GM12878 (cell line): ENCODE measurements at regions not wholly inside any gene's neighbourhood (a gene's known extent, or its start where the extent isn't known, plus 50 kb on each side); places are given as distances from the start of the nearest gene placed in this dataset.

Source experiments
- ATAC-seq: fragments of 200-7000 bp; cut with Tn5 transposase; 3 replicates; pipeline ENCODE4 v1.9.1; 2020; ENCODE audit warnings: mild to moderate bottlenecking, moderate library complexity
- BruUV-seq: library from RNA; stranded (reverse); fragments of 400-500 nt; replicated peaks from 2 replicates; lab custom pipeline; 2021; lab: Mats Ljungman, UMichigan
- CTCF ChIA-PET: fragments of 300-600 bp; sonication (Branson Sonifier 250); formaldehyde crosslinking; extraction: SDS; loops from one replicate; lab custom pipeline; 2021; ENCODE audit warnings: inconsistent platforms; lab: Yijun Ruan, JAX
- POLR2A ChIA-PET: fragments of 350-600 bp; formaldehyde crosslinking; extraction: SDS; loops from one replicate; lab custom pipeline; 2021; ENCODE audit warnings: inconsistent platforms; lab: Charles Lee
- RAD21 ChIA-PET: fragments of 300-600 bp; sonication (Branson Sonifier 250); formaldehyde crosslinking; loops from one replicate; lab custom pipeline; 2023; ENCODE audit warnings: antibody characterized with exemption; ENCODE audit not compliant: unreplicated experiment; lab: Charles Lee
- SMC1A ChIA-PET: fragments of 300-600 bp; sonication (Branson Sonifier 250); formaldehyde crosslinking; loops from one replicate; lab custom pipeline; 2023; ENCODE audit not compliant: unreplicated experiment, uncharacterized antibody; lab: Charles Lee
- DNase-seq: peaks from one replicate; pipeline ENCODE4 v3.0.0-alpha.2; 2011; ENCODE audit warnings: low read depth, low spot score
- FAIRE-seq: peaks from 3 replicates; lab custom pipeline; 2011; peaks lifted over from hg19 to GRCh38; lab: Jason Lieb, UNC
- H2AFZ ChIP-seq: 2 replicates; pipeline ENCODE4 v1.6.0; 2011; ENCODE audit warnings: low read depth, low read length, control low read depth; ENCODE audit not compliant: control insufficient read depth
- H3K27ac ChIP-seq: 2 replicates; pipeline ENCODE4 v1.5.1; 2011; ENCODE audit warnings: control low read depth; ENCODE audit not compliant: control insufficient read depth, insufficient read depth
- H3K27me3 ChIP-seq, 2 experiments: replicated peaks in 1 of 2; 2 replicates each; pipeline versions ENCODE4 v1.6.0 to v1.6.1; 2011; ENCODE audit warnings: low read length in 1 of 2; ENCODE audit not compliant: control insufficient read depth in 2 of 2, insufficient read depth in 2 of 2
- H3K36me3 ChIP-seq, 2 experiments: 2 replicates each; pipeline ENCODE4 v1.5.1; 2011; ENCODE audit warnings: low read length in 1 of 2; ENCODE audit not compliant: control insufficient read depth in 2 of 2, insufficient read depth in 2 of 2
- H3K4me1 ChIP-seq: 2 replicates; pipeline ENCODE4 v1.6.1; 2011; ENCODE audit warnings: mild to moderate bottlenecking, low read length, moderate library complexity, mixed read lengths; ENCODE audit not compliant: control insufficient read depth, insufficient read depth
- H3K4me2 ChIP-seq: 2 replicates; pipeline ENCODE4 v1.6.0; 2011; ENCODE audit warnings: control low read depth; ENCODE audit not compliant: control insufficient read depth, insufficient read depth
- H3K4me3 ChIP-seq: fragments of 200-600 bp; sonication (generic); 2 replicates; pipeline ENCODE4 v1.5.1; 2016
- H3K79me2 ChIP-seq: 2 replicates; pipeline ENCODE4 v1.6.0; 2011; ENCODE audit warnings: low read length; ENCODE audit not compliant: control insufficient read depth, insufficient read depth
- H3K9ac ChIP-seq: 2 replicates; pipeline ENCODE4 v1.8.0; 2011; ENCODE audit warnings: low read length, control low read depth, mixed read lengths; ENCODE audit not compliant: control insufficient read depth, insufficient read depth
- H3K9me3 ChIP-seq: replicated peaks from 3 replicates; pipeline ENCODE4 v1.5.1; 2011; ENCODE audit warnings: mild to moderate bottlenecking, low read length; ENCODE audit not compliant: control insufficient read depth, insufficient read depth
- H4K20me1 ChIP-seq: 2 replicates; pipeline ENCODE4 v1.6.0; 2011; ENCODE audit not compliant: control insufficient read depth, insufficient read depth
- BHLHE40 ChIP-seq, 2 experiments: fragments of 450-650 bp in 1 of 2; IDR thresholded peaks; 2 replicates each; pipeline ENCODE4 v1.6.1; 2011 to 2017; ENCODE audit warnings: low read depth in 2 of 2, borderline replicate concordance in 1 of 2, improper control_type of control experiment in 1 of 2, low read length in 1 of 2, mild to moderate bottlenecking in 1 of 2
- BMI1 ChIP-seq: fragments of 450-650 bp; IDR thresholded peaks from 2 replicates; pipeline ENCODE4 v1.6.1; 2016; ENCODE audit warnings: mild to moderate bottlenecking, moderate library complexity, borderline replicate concordance
- EGR1 ChIP-seq, 2 experiments: IDR thresholded peaks; 1 replicate in 1 of 2; 2 replicates in 1 of 2; pipeline ENCODE4 v1.6.1; 2011 to 2012; ENCODE audit warnings: low read depth in 2 of 2, low read length in 2 of 2, borderline replicate concordance in 1 of 2, mild to moderate bottlenecking in 1 of 2, moderate library complexity in 1 of 2
- ESRRA ChIP-seq: IDR thresholded peaks from 2 replicates; pipeline ENCODE4 v1.6.1; 2012; ENCODE audit warnings: mild to moderate bottlenecking, low read length, improper control_type of control experiment
- GATAD2B ChIP-seq: fragments of 450-650 bp; conservative IDR thresholded peaks from 2 replicates; pipeline ENCODE4 v1.6.1; 2017; ENCODE audit warnings: low read depth, mild to moderate bottlenecking, moderate library complexity
- JUNB ChIP-seq: IDR thresholded peaks from 2 replicates; pipeline ENCODE4 v1.6.1; 2016; ENCODE audit warnings: antibody characterized with exemption, mild to moderate bottlenecking
- JUND ChIP-seq: IDR thresholded peaks from 2 replicates; pipeline ENCODE4 v1.6.1; 2012; ENCODE audit warnings: low read depth, mild to moderate bottlenecking, low read length, improper control_type of control experiment, moderate library complexity
- KAT2A ChIP-seq: conservative IDR thresholded peaks from 2 replicates; pipeline ENCODE4 v1.6.1; 2011; ENCODE audit warnings: low read depth, low read length; ENCODE audit not compliant: control insufficient read depth
- KDM1A ChIP-seq: fragments of 200-600 bp; sonication (generic); IDR thresholded peaks from 2 replicates; pipeline ENCODE4 v1.6.1; 2016; ENCODE audit warnings: borderline replicate concordance
- NFYA ChIP-seq: IDR thresholded peaks from 2 replicates; pipeline ENCODE4 v1.6.1; 2011; ENCODE audit warnings: low read depth, mild to moderate bottlenecking, low read length, improper control_type of control experiment, borderline replicate concordance
- NR2C2 ChIP-seq: IDR thresholded peaks from 2 replicates; pipeline ENCODE4 v1.6.1; 2011; ENCODE audit warnings: borderline replicate concordance, low read depth; ENCODE audit not compliant: control insufficient read depth, insufficient read length
- POLR2A ChIP-seq: IDR thresholded peaks from 2 replicates; pipeline ENCODE4 v1.6.1; 2011; ENCODE audit warnings: low read depth, mild to moderate bottlenecking, low read length
- SMAD1 ChIP-seq: fragments of 450-650 bp; IDR thresholded peaks from 2 replicates; pipeline ENCODE4 v1.6.1; 2018; ENCODE audit warnings: mild to moderate bottlenecking, low read depth; ENCODE audit not compliant: partially characterized antibody
- SMAD5 ChIP-seq: IDR thresholded peaks from 2 replicates; pipeline ENCODE4 v1.6.1; 2016; ENCODE audit warnings: antibody characterized with exemption, low read depth
- SREBF2 ChIP-seq: IDR thresholded peaks from 2 replicates; pipeline ENCODE4 v1.6.1; 2012; ENCODE audit warnings: mild to moderate bottlenecking, low read length
- WRNIP1 ChIP-seq: IDR thresholded peaks from 2 replicates; pipeline ENCODE4 v1.6.1; 2011; ENCODE audit warnings: low read depth, low read length, improper control_type of control experiment, borderline replicate concordance
- ZNF207 ChIP-seq: fragments of 450-650 bp; IDR thresholded peaks from 2 replicates; pipeline ENCODE4 v1.6.1; 2014; ENCODE audit warnings: antibody characterized with exemption, mild to moderate bottlenecking, borderline replicate concordance
- WGBS: methylation state at CpG from one replicate; pipeline ENCODE4 v1.1.6; 2016; ENCODE audit warnings: low lambda C conversion rate; ENCODE audit not compliant: insufficient replicate concordance, insufficient coverage; ENCODE audit errors: missing lambda C conversion rate; 5-methylcytosine and 5-hydroxymethylcytosine counted together
- in situ Hi-C: fragments of 300-500 bp; cut with MboI; formaldehyde crosslinking; loops from 9 replicates; pipeline ENCODE4 v1.14.3; 2018; ENCODE audit warnings: mixed read lengths
- intact Hi-C: fragments of 100-400 bp; cut with micrococcal nuclease; formaldehyde crosslinking; loops from one replicate; pipeline ENCODE4 v1.14.2; 2022; ENCODE audit not compliant: unreplicated experiment
- TF ChIP-seq, protein P1 (sequence below): fragments of 450-650 bp; formaldehyde crosslinking; IDR thresholded peaks from 2 replicates; pipeline ENCODE4 v1.4.0; 2022; ENCODE audit warnings: mild to moderate bottlenecking, moderate library complexity
- TF ChIP-seq, protein P2 (sequence below): fragments of 450-650 bp; IDR thresholded peaks from 2 replicates; pipeline ENCODE4 v1.6.1; 2018; ENCODE audit warnings: borderline replicate concordance, mild to moderate bottlenecking; ENCODE audit not compliant: partially characterized antibody
- TF ChIP-seq, protein P3 (sequence below): IDR thresholded peaks from 2 replicates; pipeline ENCODE4 v1.6.1; 2012; ENCODE audit warnings: low read depth, low read length, improper control_type of control experiment

DNA sequence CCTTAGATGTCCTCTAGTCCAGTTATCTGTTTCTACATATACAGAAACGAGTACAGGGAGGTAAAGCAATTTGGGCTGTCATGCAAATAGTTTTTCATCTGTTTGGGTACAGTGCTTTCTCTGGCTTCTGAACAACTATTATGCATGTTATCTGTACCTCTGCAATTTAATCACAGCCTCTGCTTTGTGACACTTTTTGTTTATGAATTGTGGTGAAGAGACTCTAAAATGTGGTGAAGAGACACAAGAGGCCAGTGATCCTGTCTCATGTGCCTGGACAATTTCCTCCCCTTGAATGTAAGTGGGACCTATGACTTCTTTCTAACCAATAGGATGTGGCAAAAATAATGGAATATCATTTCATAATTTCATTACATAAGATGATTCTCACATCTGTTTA is 130.3 kb upstream of the ARHGAP42 start:
- no peak for FAIRE-seq
- ChIA-PET CTCF (interaction anchor here (0.6 kb wide), 2 partner anchors 16 to 89 kb away, joined by 3 read pairs; no protein-coding TSS in a partner anchor), RAD21 (no interaction called here), SMC1A (interaction anchor here (1.2 kb wide), 1 partner anchor 27 kb away, joined by 3 read pairs; no protein-coding TSS in a partner anchor), POLR2A (no interaction called here)
- no peaks in the 10 kb centered on the region for H3K4me1 ChIP-seq
- intact Hi-C loops (no loop called here), in situ Hi-C loops (no loop called here)
- peaks cover 0 to 7% of the 10 kb centered on the region in 2 experiments; a peak in 3 of 4 replicates for H3K27me3 ChIP-seq
- no peaks in the 10 kb centered on the region for H3K79me2 ChIP-seq
- H3K4me3 ChIP-seq = no peak overlapping the region
- TF ChIP-seq ZNF207 (no peak), KAT2A (no peak), ESRRA (no peak), SMAD5 (no peak), SREBF2 (no peak), BMI1 (no peak), BHLHE40 (IDR thresholded peaks at IDR 0.05; ENCODE audit: borderline replicate concordance in 1 of 2, low read depth in 2 of 2, low read length in 1 of 2) (no peak), SMAD1 (no peak), EGR1 (IDR thresholded peaks at IDR 0.05; ENCODE audit: borderline replicate concordance in 1 of 2, low read depth in 2 of 2, low read length in 2 of 2) (no peak), JUNB (no peak), NFYA (no peak), GATAD2B (no peak), NR2C2 (no peak), WRNIP1 (no peak), POLR2A (no peak), JUND (no peak), KDM1A (no peak)
- TF ChIP-seq, protein P1, sequence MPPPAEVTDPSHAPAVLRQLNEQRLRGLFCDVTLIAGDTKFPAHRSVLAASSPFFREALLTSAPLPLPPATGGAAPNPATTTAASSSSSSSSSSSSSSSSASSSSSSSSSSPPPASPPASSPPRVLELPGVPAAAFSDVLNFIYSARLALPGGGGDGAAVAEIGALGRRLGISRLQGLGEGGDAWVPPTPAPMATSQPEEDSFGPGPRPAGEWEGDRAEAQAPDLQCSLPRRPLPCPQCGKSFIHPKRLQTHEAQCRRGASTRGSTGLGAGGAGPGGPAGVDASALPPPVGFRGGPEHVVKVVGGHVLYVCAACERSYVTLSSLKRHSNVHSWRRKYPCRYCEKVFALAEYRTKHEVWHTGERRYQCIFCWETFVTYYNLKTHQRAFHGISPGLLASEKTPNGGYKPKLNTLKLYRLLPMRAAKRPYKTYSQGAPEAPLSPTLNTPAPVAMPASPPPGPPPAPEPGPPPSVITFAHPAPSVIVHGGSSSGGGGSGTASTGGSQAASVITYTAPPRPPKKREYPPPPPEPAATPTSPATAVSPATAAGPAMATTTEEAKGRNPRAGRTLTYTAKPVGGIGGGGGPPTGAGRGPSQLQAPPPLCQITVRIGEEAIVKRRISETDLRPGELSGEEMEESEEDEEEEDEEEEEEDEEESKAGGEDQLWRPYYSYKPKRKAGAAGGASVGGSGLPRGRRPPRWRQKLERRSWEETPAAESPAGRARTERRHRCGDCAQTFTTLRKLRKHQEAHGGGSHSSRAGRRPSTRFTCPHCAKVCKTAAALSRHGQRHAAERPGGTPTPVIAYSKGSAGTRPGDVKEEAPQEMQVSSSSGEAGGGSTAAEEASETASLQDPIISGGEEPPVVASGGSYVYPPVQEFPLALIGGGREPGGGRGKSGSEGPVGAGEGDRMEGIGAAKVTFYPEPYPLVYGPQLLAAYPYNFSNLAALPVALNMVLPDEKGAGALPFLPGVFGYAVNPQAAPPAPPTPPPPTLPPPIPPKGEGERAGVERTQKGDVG = no peak
- TF ChIP-seq, protein P2, sequence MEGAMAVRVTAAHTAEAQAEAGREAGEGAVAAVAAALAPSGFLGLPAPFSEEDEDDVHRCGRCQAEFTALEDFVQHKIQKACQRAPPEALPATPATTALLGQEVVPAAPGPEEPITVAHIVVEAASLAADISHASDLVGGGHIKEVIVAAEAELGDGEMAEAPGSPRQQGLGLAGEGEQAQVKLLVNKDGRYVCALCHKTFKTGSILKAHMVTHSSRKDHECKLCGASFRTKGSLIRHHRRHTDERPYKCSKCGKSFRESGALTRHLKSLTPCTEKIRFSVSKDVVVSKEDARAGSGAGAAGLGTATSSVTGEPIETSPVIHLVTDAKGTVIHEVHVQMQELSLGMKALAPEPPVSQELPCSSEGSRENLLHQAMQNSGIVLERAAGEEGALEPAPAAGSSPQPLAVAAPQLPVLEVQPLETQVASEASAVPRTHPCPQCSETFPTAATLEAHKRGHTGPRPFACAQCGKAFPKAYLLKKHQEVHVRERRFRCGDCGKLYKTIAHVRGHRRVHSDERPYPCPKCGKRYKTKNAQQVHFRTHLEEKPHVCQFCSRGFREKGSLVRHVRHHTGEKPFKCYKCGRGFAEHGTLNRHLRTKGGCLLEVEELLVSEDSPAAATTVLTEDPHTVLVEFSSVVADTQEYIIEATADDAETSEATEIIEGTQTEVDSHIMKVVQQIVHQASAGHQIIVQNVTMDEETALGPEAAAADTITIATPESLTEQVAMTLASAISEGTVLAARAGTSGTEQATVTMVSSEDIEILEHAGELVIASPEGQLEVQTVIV = no peak
- TF ChIP-seq, protein P3, sequence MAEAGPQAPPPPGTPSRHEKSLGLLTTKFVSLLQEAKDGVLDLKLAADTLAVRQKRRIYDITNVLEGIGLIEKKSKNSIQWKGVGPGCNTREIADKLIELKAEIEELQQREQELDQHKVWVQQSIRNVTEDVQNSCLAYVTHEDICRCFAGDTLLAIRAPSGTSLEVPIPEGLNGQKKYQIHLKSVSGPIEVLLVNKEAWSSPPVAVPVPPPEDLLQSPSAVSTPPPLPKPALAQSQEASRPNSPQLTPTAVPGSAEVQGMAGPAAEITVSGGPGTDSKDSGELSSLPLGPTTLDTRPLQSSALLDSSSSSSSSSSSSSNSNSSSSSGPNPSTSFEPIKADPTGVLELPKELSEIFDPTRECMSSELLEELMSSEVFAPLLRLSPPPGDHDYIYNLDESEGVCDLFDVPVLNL = no peak
- no TSS peak for BruUV-seq
- 0% methylated on average over 1 of the region's 1 CpG for WGBS
- no peak for ATAC-seq
- no peak overlapping the region for H2AFZ ChIP-seq
- no peak for DNase-seq
- no peaks in the 10 kb centered on the region for H3K36me3 ChIP-seq
- H3K4me2 ChIP-seq = no peak overlapping the region
- H4K20me1 ChIP-seq = no peaks in the 10 kb centered on the region
- no peak overlapping the region for H3K27ac ChIP-seq
- no peaks in the 10 kb centered on the region for H3K9me3 ChIP-seq
- H3K9ac ChIP-seq = no peak overlapping the region
